Choroid plexus epithelial cell (primary cell): ENCODE measurements at regions not wholly inside any gene's neighbourhood (a gene's known extent, or its start where the extent isn't known, plus 50 kb on each side); places are given as distances from the start of the nearest gene placed in this dataset.

Experiments used
- DNase-seq: peaks from one replicate; pipeline ENCODE4 v3.0.0-alpha.2; 2010; ENCODE audit warnings: low read depth
- H3K4me3 ChIP-seq: 2 replicates; pipeline ENCODE4 v1.5.1; 2011; ENCODE audit warnings: low read depth, mild to moderate bottlenecking, control low read depth, low read length, moderate library complexity
- CTCF ChIP-seq: conservative IDR thresholded peaks from 2 replicates; pipeline ENCODE4 v1.5.1; 2011; ENCODE audit warnings: low read depth, mild to moderate bottlenecking, control low read depth, inconsistent platforms, low read length, moderate library complexity

- H3K4me3 ChIP-seq = no peak overlapping the region
- TF ChIP-seq CTCF = no peak
- no peak for DNase-seq
These were observed 244.1 kb upstream of the ITGA1 start for GRCh38 chr5:52543594-52543993.

- TF ChIP-seq CTCF = no peak
- DNase-seq = no peak
These were observed 243.0 kb upstream of the ITGA1 start for GRCh38 chr5:52544738-52545137.

GRCh38 chr5:52554293-52554692 is 233.4 kb upstream of the ITGA1 start:
- no peak for DNase-seq
- no peak for TF ChIP-seq CTCF
- no peak overlapping the region for H3K4me3 ChIP-seq

More at GRCh38 chr5:52544738-52545137, 243.0 kb upstream of the ITGA1 start:
- H3K4me3 ChIP-seq = no peak overlapping the region

GRCh38 chr5:52560366-52560765 is 227.3 kb upstream of the ITGA1 start:
- H3K4me3 ChIP-seq = no peak overlapping the region
- peak; percentile 23 for DNase-seq
- TF ChIP-seq CTCF = no peak

GRCh38 chr5:52562473-52562872 is 225.2 kb upstream of the ITGA1 start:
- DNase-seq = no peak
- no peak for TF ChIP-seq CTCF
- no peak overlapping the region for H3K4me3 ChIP-seq

GRCh38 chr5:52564587-52564986 is 223.1 kb upstream of the ITGA1 start:
- H3K4me3 ChIP-seq = no peak overlapping the region
- TF ChIP-seq CTCF = no peak
- no peak for DNase-seq

- no peak for TF ChIP-seq CTCF
- no peak for DNase-seq
- no peak overlapping the region for H3K4me3 ChIP-seq
These were observed 210.2 kb upstream of the ITGA1 start for GRCh38 chr5:52577546-52577945.
